ENCODE measurements at regions not wholly inside any gene's neighbourhood (a gene's known extent, or its start where the extent isn't known, plus 50 kb on each side); places are given as distances from the start of the nearest gene placed in this dataset.

DNA sequence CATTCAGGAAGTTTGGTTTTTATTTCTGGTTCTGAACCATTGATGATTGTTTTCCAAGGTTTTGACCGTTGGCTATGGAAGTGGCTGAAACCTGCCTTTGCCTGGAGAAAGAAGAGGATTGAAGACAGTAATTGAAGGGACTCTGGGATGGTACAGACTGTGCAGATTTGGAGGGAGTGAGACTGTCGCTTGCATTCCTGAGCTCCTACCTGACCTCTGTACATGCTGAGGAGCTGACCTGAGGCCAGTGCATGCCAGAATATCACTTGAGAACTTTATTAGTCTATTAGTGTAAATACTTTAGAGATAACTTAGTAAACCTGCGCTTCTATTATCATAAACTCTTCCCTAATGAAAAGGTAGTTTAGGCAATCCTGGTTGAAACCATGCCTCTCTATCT, 276.4 kb downstream of the IRS2 start:
- no peak for DNase-seq

DNA sequence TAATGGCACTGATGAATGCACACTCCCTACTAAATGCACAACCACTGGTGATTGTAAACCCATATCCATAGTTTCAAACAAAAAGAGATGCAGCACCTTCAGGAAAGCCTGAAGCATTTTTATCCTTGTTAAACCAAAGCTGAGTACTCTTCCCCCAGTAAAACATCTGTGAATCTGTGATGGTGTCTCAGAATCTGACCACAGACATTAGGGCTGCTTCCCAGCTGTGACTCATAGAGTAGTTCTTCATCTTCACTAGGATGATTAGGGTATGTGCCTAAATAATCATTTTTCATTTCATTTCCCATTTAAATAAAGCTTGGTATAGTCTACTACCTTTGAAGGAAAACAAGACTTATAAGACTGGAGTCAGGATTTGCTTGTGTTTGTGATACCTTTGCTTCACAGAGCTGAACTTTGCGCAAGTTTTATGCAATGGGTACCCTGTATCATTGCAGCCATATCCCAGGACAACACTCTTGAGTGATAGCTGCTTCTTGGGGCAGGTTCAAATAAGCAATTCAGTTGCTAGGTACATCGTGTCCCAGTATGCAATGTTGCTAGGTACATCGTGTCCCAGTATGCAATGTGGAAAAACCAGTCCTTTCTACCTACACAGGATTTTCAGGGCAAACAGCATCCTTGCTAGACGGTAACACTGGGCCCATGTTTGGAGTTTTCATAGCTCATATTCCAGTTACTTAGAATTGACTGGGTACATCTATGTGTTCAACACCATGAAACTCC, 277.1 kb downstream of the IRS2 start:
- DNase-seq = no peak

DNA sequence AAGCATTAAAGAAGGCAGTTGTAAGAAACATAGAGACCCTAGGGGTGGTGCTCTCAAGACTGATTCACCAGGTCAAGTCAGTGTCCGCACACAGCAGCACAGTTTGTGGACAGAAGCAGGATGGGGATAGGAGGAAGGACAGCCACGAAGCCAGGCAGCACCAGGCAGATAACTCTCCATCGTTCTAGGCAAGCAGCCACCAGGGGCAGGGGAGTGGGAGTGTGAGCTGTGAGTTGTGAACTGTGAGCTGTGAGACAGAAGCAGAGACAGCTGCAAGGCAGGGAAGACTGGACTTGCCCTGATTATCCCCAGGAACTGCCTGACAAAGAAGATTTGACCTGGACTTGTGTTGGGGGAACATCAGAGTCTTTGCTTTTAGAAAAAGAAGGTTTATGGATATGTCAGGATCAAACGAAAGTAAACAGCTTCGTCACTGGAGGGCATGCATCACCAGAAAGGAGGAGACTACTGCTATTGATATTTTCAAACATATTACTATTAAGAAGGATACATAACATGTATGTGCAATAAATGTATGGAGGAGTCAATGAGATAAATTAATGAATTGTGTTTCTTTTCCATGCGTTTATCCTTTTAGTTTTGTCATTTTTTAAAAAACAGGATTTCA, 286.1 kb downstream of the IRS2 start:
- no peak for DNase-seq

DNA sequence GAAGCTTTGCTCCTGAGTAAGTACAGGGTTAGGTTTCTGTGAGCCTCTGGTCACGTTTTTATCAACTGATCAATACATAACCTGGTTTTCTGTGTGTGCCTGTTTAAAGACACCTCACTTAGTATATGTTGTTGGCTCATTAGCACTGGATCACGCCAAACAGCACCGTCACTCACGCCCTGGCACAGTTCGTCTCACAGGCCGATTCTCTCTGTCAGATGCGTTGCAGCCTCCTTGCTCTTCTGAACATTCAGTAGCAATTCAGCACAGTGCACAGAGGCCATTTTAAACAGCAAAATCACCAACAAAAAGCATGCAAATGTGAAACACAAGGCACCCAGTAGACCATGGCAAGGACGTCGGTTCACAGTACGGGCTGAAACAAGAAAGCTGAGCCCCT, 288.5 kb downstream of the IRS2 start:
- DNase-seq = no peak

DNA sequence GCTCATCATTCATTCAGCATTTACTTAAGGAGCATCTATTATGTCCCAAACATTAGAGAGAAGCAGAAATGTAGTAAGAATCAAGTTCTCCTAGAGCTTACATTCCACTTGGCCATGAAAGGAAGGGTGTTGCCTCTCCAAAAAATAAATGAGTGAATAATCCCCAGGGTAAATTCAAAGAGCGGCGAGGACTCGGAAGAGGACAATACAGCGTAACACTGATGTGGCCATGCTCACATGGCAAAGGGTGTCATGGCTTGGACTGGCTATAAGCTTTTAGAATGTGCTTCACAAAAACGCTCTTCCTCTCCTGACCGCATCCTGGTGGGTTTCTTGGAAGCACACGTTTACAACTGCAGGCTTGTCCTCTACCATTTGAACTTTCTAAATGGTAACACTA, 290.2 kb downstream of the IRS2 start:
- DNase-seq = no peak

DNA sequence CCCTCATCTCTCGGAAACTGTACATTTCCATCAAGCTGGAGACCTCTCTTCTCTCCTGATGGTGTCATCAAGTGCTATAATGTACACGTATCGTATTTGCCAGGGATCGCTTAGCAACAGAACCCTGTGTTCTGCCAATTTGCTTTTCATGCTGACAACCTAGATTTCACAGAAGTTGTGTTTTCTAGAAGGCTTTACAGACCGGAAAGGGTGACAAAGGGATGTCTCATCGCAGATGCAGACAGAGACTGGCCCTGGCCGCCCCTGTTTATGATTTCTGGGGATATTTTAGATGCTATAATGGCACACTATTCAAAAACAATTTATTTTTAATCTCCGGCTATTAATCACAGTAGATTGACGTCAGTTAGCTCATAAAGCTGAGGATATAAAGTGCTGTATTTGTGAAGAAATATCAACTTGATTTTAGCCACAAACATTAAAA, 291.4 kb downstream of the IRS2 start:
- DNase-seq = no peak

DNA sequence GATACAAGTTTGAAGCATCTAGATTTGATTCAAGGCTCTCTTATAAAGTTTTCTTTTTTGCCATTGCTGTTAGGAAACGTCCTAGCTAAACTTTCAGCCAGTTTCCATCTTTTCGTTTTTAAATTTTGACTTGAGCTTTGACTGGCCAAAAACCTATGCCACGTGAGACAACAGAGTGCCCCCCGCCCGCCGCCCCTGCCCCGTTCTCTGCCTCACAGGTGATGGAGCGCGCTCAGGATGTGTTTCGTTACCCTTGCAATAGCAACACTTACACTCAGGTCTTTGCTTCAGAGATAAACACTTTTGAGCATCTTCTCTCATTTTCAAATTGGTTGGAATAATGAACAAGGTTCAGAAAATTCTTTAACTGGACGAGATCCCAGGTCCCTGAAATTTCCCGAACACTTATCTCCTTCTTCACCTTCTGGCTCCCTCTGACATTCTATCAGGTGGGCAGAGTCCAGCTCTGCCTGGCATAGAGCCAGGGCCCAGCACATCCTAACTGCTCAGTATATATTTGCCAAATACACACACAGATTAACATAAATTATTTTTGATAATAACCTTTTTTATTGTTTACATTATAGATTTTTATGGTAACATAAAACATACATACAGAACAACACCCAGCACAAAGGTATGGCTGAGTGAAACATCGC, 301.1 kb downstream of the IRS2 start:
- DNase-seq = no peak

DNA sequence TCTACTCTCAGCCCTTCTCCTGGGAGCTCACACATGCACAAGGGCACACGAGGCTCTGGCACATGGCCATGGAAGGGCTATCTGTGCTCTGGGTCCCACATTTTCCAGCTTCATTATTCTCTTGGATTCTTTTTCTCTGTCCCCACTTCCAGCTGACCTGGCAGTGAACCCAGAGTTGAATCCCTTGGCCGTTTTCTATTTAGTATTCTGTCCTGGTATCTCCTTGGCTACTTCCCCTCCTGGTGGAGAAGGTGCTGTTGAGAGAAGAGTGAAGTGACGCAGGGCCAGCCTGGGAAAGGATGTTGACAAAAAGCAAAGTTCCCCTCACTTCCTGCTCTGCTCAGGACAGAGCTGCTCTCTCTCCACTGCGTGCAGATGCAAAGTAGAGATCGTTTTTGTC, 303.1 kb downstream of the IRS2 start:
- DNase-seq = no peak

DNA sequence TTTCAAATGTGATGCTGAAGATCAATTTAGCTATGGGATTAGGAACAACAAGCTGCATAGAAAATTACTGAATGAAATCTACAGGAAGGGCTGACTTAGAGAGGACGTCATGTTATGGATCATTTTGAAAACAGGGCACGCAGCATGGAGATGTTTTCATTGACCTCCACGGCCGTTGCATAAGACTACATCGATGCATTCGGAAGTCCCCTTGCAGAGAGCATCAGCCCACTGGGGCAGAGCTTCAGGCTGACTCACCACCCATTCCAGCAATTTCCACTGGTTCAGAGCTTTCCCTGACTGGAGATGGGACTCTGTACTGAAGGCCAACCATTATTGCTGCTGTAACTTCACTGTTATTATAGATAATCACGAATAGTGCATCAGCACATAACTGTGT, 305.3 kb downstream of the IRS2 start:
- DNase-seq = no peak

DNA sequence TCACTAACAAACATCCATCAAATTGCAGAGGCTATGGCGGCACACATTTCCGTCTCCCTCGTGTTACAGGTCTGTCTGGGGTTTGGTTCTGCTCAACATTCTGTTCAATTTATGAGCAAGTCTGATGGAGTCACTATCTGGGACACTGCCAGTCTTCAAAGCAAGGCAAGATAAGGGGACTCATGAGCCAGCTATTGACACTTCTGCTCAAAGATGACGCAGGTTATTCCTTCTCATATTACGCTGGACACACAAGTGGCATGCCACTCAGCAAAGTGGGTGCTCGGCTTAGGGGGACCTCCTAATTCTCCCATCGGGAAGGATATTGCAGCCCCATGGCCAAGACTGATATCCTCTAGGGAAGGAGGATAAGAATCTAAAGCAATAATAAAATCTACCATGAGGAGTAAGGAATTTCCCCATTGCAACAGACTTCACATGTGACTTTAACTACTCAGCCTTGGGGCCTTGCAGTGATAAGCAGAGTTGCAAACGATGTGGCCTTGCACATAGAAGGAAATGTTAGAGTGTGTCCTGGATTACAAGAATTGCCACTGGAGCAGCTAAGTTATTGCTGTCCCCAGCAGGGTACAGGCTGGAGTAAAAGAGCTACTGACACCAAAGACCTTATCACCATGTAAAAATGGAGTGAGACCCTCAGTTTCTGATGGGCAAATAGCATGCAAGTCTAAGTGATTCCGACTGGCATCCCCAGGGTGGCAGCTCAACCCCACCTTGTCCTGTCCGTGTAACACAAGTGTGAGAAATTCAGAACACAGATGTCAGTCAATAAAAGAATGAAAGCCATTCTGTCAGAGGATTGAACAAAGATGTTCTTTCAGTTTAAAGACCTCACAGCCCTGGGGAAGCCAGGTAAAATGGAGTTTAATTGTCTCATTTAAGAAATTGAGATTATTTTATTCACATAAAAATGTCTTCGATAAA, 306.1 kb downstream of the IRS2 start:
- DNase-seq = peak; percentile 13 to 47

DNA sequence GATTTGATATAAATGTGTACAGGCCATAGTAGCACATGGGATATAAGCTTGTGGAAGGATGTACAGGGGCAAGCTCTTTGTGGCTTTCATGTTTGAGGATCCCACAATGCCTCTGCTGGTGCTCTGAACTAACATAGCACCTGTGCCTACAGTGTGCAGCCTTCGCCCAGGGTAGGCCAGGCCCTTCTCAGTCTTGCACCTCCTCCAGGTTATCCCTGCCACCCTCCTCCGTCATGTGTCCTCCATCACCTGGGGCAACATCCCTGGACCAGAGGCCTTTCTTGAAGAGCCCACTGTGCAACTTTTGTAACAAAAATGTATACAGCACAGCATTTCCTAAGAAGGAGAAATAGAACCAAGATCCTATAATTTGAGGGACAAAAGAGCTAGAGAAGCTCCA, 306.8 kb downstream of the IRS2 start:
- DNase-seq = no peak

DNA sequence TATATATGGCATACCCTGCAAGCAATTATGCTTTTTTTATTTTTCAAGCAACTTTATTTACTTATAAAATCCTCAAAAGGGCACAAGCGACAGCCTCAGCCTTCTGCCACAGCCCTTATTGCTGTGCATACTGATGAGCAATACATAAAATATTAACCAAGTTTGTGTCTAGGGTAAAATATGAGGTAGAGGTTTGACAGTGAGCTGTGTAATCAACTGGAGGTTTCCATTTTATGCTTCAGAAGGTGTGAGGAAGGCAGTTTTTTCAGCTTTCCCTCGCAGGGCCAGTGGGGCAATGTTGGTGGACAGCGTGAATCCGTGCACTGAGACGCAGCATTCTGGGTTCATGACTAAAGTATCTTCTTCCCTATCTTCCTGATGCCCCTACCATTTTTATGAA, 310.4 kb downstream of the IRS2 start:
- DNase-seq = no peak

DNA sequence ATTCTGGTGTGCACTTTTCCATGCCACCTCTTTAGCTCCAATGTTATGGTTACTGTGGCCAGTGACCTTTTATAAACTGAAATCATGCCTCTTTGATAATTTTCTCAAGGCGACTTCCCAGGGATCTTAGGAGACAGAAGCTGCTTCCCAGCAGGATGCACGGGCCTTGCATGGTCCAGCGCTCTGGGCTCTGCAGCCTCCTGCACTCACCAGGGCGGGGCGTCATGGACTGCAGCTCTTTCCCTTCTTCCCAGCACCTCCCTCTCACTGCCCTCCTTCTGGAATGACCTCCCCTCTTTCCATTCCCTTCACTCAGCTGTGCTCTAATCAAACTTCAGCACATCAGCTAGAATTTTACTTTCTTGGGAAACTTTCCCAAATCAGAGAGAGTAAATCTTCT, 318.3 kb downstream of the IRS2 start:
- DNase-seq = no peak

DNA sequence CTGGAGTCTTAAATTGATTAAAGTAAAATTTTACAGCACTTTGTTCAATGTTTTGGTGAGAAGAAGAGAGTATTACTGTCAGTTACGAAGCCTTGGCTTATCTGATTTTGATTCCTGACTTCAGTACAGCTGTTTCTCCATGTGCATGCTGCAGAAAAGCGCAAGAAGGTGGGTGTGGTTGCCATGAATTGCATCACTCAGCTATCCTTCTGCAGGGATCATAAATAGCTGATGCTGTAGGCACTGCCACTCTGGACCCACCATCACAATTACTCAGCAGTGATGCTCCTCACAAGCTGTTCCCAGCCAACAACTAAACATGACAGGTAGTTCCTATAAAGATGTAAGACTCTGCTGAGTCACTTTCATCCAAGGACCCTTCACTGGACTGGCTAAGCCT, 321.2 kb downstream of the IRS2 start:
- no peak for DNase-seq

DNA sequence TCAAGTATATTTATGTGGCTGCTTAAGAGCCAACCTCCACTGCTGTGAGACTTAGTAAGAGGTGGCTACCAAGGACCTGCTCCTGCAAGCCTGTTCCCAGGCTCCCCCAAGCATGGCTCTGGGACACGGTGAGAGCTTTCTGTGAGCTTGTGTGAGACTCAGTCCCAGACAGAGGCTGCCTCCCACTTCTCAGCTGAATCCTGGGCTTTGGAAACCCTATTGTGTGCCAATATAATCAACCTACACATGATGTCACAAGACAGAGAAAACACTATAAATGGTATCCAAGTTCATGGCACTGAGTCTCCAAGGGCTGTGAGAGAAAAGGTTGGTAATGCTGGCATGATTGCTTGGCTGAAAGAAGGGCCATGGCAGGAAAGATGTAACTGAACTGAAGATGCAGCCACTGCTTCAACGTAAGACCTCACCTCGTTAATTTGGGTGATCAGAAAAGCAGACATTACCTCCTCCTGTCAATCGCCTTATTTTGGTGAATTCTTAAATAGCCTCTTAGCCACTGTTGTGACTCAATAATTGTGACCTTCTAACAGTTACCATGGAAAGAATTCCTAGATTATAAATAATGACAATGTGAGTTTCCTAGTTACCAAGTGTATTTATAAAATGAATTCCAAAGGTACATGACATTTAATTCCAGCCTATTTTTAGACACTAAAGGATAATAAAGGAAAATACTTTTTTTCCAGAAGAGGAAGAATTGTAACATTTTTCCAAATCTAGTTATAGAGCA, 332.0 kb downstream of the IRS2 start:
- no peak for DNase-seq

DNA sequence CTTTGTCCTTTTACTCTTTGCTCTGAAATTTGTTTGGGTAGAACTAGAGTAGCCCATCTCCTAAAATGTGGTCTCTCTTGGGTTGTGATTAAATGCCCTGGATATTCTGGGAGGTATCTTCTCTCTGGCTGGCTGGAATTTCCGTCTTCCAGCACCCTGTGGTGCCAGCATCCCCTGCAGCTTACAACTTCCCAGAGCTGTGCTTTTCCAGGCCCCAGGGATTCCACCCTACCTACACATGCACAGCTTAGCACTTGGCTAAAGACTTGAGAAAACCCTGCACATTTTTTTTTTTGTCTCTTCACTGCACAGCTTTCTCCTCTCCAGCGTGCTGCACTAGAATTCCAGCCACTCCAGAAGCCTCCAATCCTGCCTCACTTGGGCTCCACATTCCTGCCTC, 334.7 kb downstream of the IRS2 start:
- DNase-seq = no peak

DNA sequence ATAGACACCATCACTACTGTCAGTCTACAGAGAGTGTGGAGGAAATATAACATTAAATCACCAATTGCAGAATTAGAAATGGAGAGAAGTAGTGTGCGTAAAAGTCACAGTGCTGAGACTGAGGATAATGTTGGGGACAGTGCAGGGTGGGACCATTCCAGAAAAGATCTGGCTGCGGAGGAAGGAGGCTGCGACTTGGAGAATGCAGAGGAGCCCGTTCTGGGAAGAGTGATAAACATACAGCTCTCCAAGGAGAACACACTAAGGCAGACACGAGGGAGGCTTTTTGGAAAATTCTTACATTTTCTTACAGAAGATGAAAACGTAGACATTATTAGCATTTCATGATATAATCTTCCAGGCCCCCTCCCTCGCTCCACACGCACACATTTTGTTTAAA, 337.8 kb downstream of the IRS2 start:
- DNase-seq = no peak

DNA sequence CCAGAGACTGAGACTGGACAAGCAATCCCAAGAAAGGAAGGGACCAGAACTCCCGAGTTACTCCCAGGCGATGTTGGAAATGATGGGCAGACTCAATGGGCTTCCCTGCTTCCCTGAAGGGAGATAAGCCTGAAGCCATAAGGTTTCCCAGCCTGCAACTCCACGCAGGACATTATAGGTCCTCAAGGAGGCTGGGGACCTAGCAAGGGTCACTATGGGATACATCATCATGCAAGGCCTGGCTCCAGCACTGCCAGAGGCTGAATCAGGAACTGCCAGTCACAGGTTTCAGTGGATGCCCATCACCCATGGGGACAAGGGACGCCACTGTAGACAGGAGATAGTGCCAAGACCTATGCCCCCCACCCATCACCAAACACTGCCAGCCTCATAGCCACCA, 338.7 kb downstream of the IRS2 start:
- no peak for DNase-seq

DNA sequence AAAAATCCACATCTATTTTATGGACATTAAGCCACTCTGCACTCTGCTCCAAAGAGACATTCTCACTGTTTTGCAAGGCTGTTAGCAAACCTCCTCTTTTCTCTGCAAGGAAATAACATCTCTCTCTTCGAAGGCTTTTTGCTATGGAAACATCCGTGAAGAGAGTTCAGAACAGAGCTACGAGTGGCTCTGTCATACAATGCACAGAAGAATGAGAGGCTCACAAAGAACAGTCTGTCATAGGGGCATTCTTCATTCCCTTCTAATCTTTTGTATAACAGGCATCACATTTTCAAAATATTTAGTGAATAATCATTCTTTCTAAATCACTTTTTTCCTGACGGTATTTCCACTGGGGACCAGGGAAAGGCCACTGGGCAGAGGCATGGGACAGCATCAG, 346.1 kb downstream of the IRS2 start:
- DNase-seq = no peak

DNA sequence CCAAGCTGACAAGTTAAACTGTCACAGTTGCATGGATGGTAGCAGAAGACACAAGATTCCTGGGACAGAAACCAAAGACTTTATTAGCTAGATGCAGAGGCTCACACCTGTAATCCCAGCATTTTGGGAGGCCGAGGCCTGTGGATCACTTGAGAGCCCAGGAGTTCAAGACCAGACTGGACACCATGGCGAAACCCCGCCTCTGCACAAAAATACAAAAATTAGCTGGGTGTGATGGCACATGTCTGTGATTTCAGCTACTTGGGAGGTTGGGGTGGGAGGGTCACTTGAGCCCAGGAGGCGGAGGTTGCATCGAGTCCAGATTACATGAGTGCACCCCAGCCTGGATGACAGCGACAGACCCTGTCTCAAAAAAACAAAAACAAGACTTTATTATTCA, 346.6 kb downstream of the IRS2 start:
- DNase-seq = no peak

DNA sequence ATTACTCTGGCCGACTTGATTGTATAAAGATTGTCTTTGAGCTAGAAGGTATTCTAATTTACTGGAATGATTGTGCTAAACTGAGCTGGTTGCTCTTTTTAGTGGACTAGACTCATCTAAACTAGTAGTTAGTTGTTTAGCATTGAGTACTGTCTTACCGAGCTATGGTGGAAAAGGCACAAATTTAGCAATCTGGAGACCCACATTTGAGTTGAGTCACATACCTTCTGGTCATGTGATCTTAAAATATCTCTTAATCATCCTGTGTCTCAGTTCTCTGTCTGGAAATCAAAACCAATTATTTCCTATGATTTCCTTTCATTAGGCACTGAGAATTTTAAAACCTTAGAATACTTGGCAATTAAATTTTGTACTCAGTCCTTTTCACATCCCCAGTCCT, 349.5 kb downstream of the IRS2 start:
- no peak for DNase-seq

DNA sequence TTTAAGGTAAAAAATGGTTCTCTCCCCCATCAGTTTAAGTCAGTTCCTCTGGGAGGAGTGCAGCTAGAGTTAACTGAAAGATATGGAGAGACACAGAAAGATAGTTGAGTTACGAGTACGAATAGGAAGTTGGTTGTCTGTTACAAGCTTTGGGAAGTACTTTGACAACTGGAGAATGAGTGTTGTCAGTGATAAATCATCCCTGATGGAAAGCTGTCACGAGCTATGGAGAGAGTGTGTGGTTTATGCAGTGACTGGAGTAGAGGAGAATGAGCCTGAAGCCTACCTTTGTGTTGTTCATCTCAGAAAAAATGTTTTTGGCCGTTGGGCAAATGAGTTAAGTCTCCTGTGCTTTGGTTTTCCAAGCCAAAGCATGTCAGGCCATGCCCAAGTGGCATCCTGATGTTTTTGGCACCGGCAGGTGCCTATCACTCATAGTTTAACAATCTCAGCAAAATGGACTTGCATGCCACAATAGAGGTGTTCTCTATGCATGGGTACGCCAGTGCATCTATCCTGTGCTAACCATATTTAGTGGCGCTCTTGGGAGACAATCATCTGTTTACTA, 350.2 kb downstream of the IRS2 start:
- no peak for DNase-seq
